Neural cell (in vitro differentiated cells): ENCODE measurements at regions not wholly inside any gene's neighbourhood (a gene's known extent, or its start where the extent isn't known, plus 50 kb on each side); places are given as distances from the start of the nearest gene placed in this dataset.

Source experiments
- CTCF ChIP-seq: fragments of 450-650 bp; IDR thresholded peaks from 2 replicates; pipeline ENCODE4 v1.5.1; 2014; ENCODE audit warnings: antibody characterized with exemption, mild to moderate bottlenecking, moderate library complexity; ENCODE audit not compliant: poor library complexity, severe bottlenecking
- POLR2AphosphoS5 ChIP-seq: IDR thresholded peaks from 2 replicates; pipeline ENCODE4 v1.6.1; 2012
- REST ChIP-seq: IDR thresholded peaks from 2 replicates; pipeline ENCODE4 v1.6.1; 2012; ENCODE audit warnings: borderline replicate concordance

DNA sequence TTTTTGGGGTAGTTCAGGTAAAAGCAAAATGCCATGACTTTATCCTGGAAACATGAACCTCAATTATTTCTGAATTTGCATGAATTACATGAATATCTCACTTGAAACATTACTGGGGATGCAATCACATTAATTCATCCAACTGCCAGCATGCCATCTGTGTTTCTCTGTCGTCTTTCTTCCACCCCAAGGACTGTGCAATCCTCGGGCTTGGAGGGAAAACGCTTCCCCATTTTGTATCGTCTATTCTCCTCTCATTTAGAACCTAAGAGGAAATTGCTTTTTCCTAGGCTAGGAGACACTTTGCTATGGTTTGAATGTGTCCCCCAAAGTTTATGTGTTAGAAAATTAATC, 109.4 kb downstream of the SQOR start:
- TF ChIP-seq CTCF (no peak), POLR2AphosphoS5 (no peak), REST (no peak)
